ENCODE measurements at regions not wholly inside any gene's neighbourhood (a gene's known extent, or its start where the extent isn't known, plus 50 kb on each side); places are given as distances from the start of the nearest gene placed in this dataset.

DNA sequence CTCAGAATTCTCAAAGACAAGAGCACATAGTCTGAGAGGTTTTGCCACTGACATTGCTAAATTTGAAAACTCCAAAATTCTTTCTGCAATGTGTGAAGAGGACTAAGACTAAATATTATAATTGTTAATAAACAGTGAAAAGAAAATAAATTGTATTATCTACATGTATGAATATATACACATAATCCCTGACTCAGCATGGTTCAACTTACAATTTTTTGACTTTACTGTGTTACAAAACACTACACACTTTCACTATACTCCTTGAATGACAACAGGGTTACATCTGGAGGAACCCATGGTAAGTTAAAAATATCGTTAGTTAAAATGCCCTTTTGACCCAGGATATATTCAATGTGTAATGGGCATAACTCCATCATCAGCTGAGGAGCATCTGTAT lies 2017.2 kb upstream of the TENM3 start:
- Histone ChIP-seq H3K27ac (no peak overlapping the region), H3K36me3 (no peaks in the 10 kb centered on the region), H3K9me3 (peaks cover 0 to 10% of the 10 kb centered on the region in 2 donors), H3K27me3 (no peaks in the 10 kb centered on the region), H3K4me3 (no peak overlapping the region), H3K4me1 (no peaks in the 10 kb centered on the region)
- ATAC-seq (no peak), DNase-seq (no peak)
- intact Hi-C loops (cut with DNase I): no loop called here
- TF ChIP-seq, protein P1, sequence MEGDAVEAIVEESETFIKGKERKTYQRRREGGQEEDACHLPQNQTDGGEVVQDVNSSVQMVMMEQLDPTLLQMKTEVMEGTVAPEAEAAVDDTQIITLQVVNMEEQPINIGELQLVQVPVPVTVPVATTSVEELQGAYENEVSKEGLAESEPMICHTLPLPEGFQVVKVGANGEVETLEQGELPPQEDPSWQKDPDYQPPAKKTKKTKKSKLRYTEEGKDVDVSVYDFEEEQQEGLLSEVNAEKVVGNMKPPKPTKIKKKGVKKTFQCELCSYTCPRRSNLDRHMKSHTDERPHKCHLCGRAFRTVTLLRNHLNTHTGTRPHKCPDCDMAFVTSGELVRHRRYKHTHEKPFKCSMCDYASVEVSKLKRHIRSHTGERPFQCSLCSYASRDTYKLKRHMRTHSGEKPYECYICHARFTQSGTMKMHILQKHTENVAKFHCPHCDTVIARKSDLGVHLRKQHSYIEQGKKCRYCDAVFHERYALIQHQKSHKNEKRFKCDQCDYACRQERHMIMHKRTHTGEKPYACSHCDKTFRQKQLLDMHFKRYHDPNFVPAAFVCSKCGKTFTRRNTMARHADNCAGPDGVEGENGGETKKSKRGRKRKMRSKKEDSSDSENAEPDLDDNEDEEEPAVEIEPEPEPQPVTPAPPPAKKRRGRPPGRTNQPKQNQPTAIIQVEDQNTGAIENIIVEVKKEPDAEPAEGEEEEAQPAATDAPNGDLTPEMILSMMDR (IDR thresholded peaks at IDR 0.05): no peak

DNA sequence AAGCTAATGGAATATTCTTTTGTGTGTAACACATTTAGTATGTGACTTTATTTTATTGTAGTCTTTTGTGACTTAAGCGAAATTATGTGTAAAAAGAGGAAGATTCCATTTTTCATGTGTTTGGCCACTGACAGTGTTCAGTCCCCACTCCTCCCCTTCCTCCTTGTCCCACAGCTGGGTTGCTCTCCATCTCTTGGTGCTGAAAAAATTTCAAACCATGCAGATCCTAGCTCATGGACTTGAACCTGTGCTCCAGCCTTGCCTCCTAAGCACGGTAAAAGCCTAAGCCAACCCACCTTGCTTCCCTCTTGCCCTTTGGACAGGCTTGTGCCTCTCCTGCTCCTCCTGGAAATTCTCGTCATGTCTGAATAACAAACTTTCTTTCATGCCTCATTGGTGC lies 2008.5 kb upstream of the TENM3 start:
- intact Hi-C loops (cut with DNase I): no loop called here
- H3K4me3 ChIP-seq: no peak overlapping the region
- H3K4me1 ChIP-seq: no peaks in the 10 kb centered on the region
- TF ChIP-seq, protein P1 (IDR thresholded peaks at IDR 0.05): no peak
- H3K27ac ChIP-seq: no peak overlapping the region
- no peaks in the 10 kb centered on the region for H3K36me3 ChIP-seq
- DNase-seq (no peak), ATAC-seq (no peak)
- H3K27me3 ChIP-seq: no peaks in the 10 kb centered on the region
- no peaks in the 10 kb centered on the region for H3K9me3 ChIP-seq

DNA sequence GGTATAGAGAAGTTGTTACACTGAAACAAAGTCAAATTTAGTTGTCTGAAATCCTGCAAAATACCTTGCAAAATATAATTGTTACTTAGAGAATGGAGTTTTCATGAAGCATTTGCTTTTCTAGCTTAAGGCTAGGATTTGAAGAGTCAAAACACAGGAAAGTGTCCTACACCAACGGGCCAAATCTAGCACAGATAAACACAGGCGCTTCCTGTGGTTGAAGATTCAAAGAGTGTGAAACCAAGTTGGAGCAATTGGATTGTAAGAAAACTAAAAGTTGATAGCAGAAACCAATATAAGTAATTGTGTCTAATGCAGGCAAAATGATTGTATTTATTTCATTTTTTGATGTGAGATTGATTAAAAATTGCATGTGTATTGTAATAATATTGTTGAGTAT lies 2002.5 kb upstream of the TENM3 start:
- TF ChIP-seq, protein P1 (IDR thresholded peaks at IDR 0.05): no peak
- Histone ChIP-seq H3K27me3 (no peaks in the 10 kb centered on the region), H3K36me3 (no peaks in the 10 kb centered on the region), H3K9me3 (peaks cover 0 to 5% of the 10 kb centered on the region in 2 donors), H3K4me3 (no peak overlapping the region), H3K4me1 (no peaks in the 10 kb centered on the region), H3K27ac (no peak overlapping the region)
- intact Hi-C loops (cut with DNase I): no loop called here
- DNase-seq (no peak), ATAC-seq (no peak)

DNA sequence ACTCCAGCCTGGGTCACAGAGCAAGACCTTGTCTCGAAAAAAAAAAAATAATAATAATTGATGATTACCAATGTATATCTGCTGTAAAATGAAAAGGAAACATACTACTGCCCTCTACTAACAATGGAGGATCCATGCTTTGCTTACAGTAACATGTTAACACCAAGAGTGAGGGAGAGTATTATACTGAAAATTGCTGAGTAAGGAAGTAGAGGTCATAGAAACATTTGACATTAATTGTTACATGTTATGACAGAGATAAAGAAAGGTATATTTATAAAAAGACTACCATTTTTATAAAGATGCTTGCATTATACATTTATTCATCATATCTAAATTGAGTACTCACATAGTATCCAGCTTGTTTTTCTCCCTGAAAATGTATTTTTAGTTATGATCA lies 1989.8 kb upstream of the TENM3 start:
- no peaks in the 10 kb centered on the region for H3K4me1 ChIP-seq
- no peak overlapping the region for H3K27ac ChIP-seq
- no peaks in the 10 kb centered on the region for H3K27me3 ChIP-seq
- H3K4me3 ChIP-seq: no peak overlapping the region
- TF ChIP-seq, protein P1 (IDR thresholded peaks at IDR 0.05): no peak
- intact Hi-C loops (cut with DNase I): no loop called here
- DNase-seq: no peak
- no peaks in the 10 kb centered on the region for H3K36me3 ChIP-seq
- H3K9me3 ChIP-seq: no peaks in the 10 kb centered on the region
- no peak for ATAC-seq

DNA sequence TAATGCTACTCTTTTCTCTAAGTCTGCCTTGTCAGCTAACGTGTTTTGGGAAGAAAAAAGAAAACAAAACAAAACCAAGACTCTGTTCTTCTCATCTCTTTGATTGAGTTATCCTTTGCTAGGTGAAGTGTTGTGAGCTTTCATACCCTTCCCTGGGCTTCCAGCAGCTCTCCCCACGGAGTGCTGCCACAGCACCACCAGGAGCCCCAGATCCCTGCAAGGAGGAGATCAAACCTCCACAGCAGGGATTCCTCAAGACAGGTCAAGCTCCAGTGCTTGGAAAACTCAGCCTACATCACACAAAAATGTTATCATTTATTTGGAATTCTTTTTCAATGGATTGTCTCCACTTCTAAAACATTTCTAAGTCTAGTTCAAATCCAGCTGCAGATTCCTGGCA lies 1981.9 kb upstream of the TENM3 start:
- no peak for DNase-seq
- Histone ChIP-seq H3K4me1 (no peaks in the 10 kb centered on the region), H3K4me3 (no peak overlapping the region), H3K27ac (no peak overlapping the region), H3K9me3 (no peaks in the 10 kb centered on the region), H3K27me3 (no peaks in the 10 kb centered on the region), H3K36me3 (no peaks in the 10 kb centered on the region)
- ATAC-seq: no peak
- TF ChIP-seq, protein P1 (IDR thresholded peaks at IDR 0.05): no peak
- intact Hi-C loops (cut with DNase I): no loop called here
